T-helper 17 cell (primary cell): ENCODE measurements at regions not wholly inside any gene's neighbourhood (a gene's known extent, or its start where the extent isn't known, plus 50 kb on each side); places are given as distances from the start of the nearest gene placed in this dataset.

Experiments used
- ATAC-seq: fragments of 150-1000 bp; cut with Tn5 transposase; 2 replicates; pipeline ENCODE4 v1.10.0; 2021; ENCODE audit warnings: mild to moderate bottlenecking, moderate library complexity
- DNase-seq, 3 donors: peaks; one replicate each; pipeline versions ENCODE4 v3.0.0 to v3.0.0-alpha.2; 2020 to 2021
- H3K9me3 ChIP-seq: one replicate; pipeline ENCODE4 v1.7.0; 2013; ENCODE audit warnings: low read length, mild to moderate bottlenecking; ENCODE audit not compliant: control insufficient read depth, poor library complexity, severe bottlenecking
- H3K27ac Mint-ChIP-seq: one replicate; pipeline ENCODE4 v1.8.0; 2022; ENCODE audit warnings: mild to moderate bottlenecking, moderate library complexity, mixed read lengths
- H3K27me3 Mint-ChIP-seq: one replicate; pipeline ENCODE4 v1.8.0; 2022; ENCODE audit warnings: mixed read lengths
- H3K36me3 Mint-ChIP-seq: one replicate; pipeline ENCODE4 v1.8.0; 2022; ENCODE audit warnings: low read depth, mixed read lengths
- H3K4me1 Mint-ChIP-seq: one replicate; pipeline ENCODE4 v1.8.0; 2022; ENCODE audit warnings: mild to moderate bottlenecking, mixed read lengths
- H3K4me3 Mint-ChIP-seq: one replicate; pipeline ENCODE4 v1.8.0; 2022; ENCODE audit warnings: mild to moderate bottlenecking, moderate library complexity, mixed read lengths

- Mint-ChIP-seq H3K27ac (no peak overlapping the region), H3K27me3 (peaks cover 53% of the 10 kb centered on the region), H3K4me1 (peaks cover 6% of the 10 kb centered on the region), H3K4me3 (no peak overlapping the region), H3K36me3 (peaks cover 2% of the 10 kb centered on the region)
- H3K9me3 ChIP-seq = peaks cover 2% of the 10 kb centered on the region
- DNase-seq = no peak
- no peak for ATAC-seq
Observed at GRCh38 chr3:43874290-43874689, 183.6 kb downstream of the ABHD5 start.

GRCh38 chr3:43874731-43875130 is 184.0 kb downstream of the ABHD5 start:
- Mint-ChIP-seq H3K27ac (no peak overlapping the region), H3K4me3 (no peak overlapping the region), H3K27me3 (peaks cover 49% of the 10 kb centered on the region), H3K4me1 (peaks cover 6% of the 10 kb centered on the region), H3K36me3 (peaks cover 2% of the 10 kb centered on the region)
- ATAC-seq (no peak), DNase-seq (no peak)
- H3K9me3 ChIP-seq = no peaks in the 10 kb centered on the region

GRCh38 chr3:43876648-43877047 is 185.9 kb downstream of the ABHD5 start:
- Mint-ChIP-seq H3K36me3 (peaks cover 2% of the 10 kb centered on the region), H3K27ac (no peak overlapping the region), H3K27me3 (peaks cover 32% of the 10 kb centered on the region), H3K4me1 (peaks cover 6% of the 10 kb centered on the region), H3K4me3 (no peak overlapping the region)
- DNase-seq (no peak), ATAC-seq (no peak)
- H3K9me3 ChIP-seq = no peaks in the 10 kb centered on the region

GRCh38 chr3:43879166-43879565 is 188.4 kb downstream of the ABHD5 start:
- H3K4me3 Mint-ChIP-seq = no peak overlapping the region
- DNase-seq (no peak), ATAC-seq (no peak)
- H3K4me1 Mint-ChIP-seq = no peaks in the 10 kb centered on the region
- no peak overlapping the region for H3K27ac Mint-ChIP-seq
- H3K27me3 Mint-ChIP-seq = peaks cover 18% of the 10 kb centered on the region
- H3K9me3 ChIP-seq = no peaks in the 10 kb centered on the region
- peaks cover 2% of the 10 kb centered on the region for H3K36me3 Mint-ChIP-seq

- H3K4me3 Mint-ChIP-seq = no peak overlapping the region
- H3K27ac Mint-ChIP-seq = no peak overlapping the region
- H3K36me3 Mint-ChIP-seq = no peaks in the 10 kb centered on the region
- no peaks in the 10 kb centered on the region for H3K4me1 Mint-ChIP-seq
- ATAC-seq = no peak
- no peak for DNase-seq
- H3K27me3 Mint-ChIP-seq = peaks cover 31% of the 10 kb centered on the region
- no peaks in the 10 kb centered on the region for H3K9me3 ChIP-seq
Observed at GRCh38 chr3:43882976-43883680, 192.4 kb downstream of the ABHD5 start.

- peaks cover 33% of the 10 kb centered on the region for H3K27me3 Mint-ChIP-seq
- H3K9me3 ChIP-seq = no peaks in the 10 kb centered on the region
- H3K4me1 Mint-ChIP-seq = no peaks in the 10 kb centered on the region
- H3K27ac Mint-ChIP-seq = no peak overlapping the region
- DNase-seq (no peak), ATAC-seq (no peak)
- no peak overlapping the region for H3K4me3 Mint-ChIP-seq
- no peaks in the 10 kb centered on the region for H3K36me3 Mint-ChIP-seq
Observed at GRCh38 chr3:43883729-43884396, 193.1 kb downstream of the ABHD5 start.

- DNase-seq (no peak), ATAC-seq (no peak)
- peaks cover 35% of the 10 kb centered on the region for H3K27me3 Mint-ChIP-seq
- H3K4me3 Mint-ChIP-seq = no peak overlapping the region
- H3K36me3 Mint-ChIP-seq = no peaks in the 10 kb centered on the region
- H3K4me1 Mint-ChIP-seq = no peaks in the 10 kb centered on the region
- H3K9me3 ChIP-seq = no peaks in the 10 kb centered on the region
- no peak overlapping the region for H3K27ac Mint-ChIP-seq
Observed at GRCh38 chr3:43884581-43884980, 193.8 kb downstream of the ABHD5 start.

GRCh38 chr3:43885908-43886618 is 195.3 kb downstream of the ABHD5 start:
- no peaks in the 10 kb centered on the region for H3K9me3 ChIP-seq
- no peak overlapping the region for H3K27ac Mint-ChIP-seq
- no peak for ATAC-seq
- DNase-seq = no peak
- no peaks in the 10 kb centered on the region for H3K4me1 Mint-ChIP-seq
- H3K36me3 Mint-ChIP-seq = no peaks in the 10 kb centered on the region
- H3K27me3 Mint-ChIP-seq = peaks cover 45% of the 10 kb centered on the region
- no peak overlapping the region for H3K4me3 Mint-ChIP-seq

- Mint-ChIP-seq H3K4me3 (no peak overlapping the region), H3K27me3 (peaks cover 83% of the 10 kb centered on the region), H3K4me1 (peaks cover 9% of the 10 kb centered on the region), H3K36me3 (peaks cover 2% of the 10 kb centered on the region), H3K27ac (no peak overlapping the region)
- no peaks in the 10 kb centered on the region for H3K9me3 ChIP-seq
- no peak for DNase-seq
- no peak for ATAC-seq
Observed at GRCh38 chr3:43892061-43892460, 201.3 kb downstream of the ABHD5 start.

GRCh38 chr3:43892526-43892925 is 201.8 kb downstream of the ABHD5 start:
- Mint-ChIP-seq H3K27ac (no peak overlapping the region), H3K4me3 (no peak overlapping the region), H3K36me3 (peaks cover 2% of the 10 kb centered on the region), H3K4me1 (peaks cover 9% of the 10 kb centered on the region), H3K27me3 (peaks cover 84% of the 10 kb centered on the region)
- H3K9me3 ChIP-seq = no peaks in the 10 kb centered on the region
- DNase-seq = no peak
- ATAC-seq = no peak

- peaks cover 84% of the 10 kb centered on the region for H3K27me3 Mint-ChIP-seq
- no peak for ATAC-seq
- peaks cover 2% of the 10 kb centered on the region for H3K36me3 Mint-ChIP-seq
- H3K9me3 ChIP-seq = no peaks in the 10 kb centered on the region
- H3K4me3 Mint-ChIP-seq = peak overlapping the region; percentile 83
- DNase-seq = no peak
- peaks cover 9% of the 10 kb centered on the region for H3K4me1 Mint-ChIP-seq
- no peak overlapping the region for H3K27ac Mint-ChIP-seq
Observed at GRCh38 chr3:43893727-43894126, 203.0 kb downstream of the ABHD5 start.

GRCh38 chr3:43894176-43895049 is 203.7 kb downstream of the ABHD5 start:
- H3K9me3 ChIP-seq = no peaks in the 10 kb centered on the region
- Mint-ChIP-seq H3K27ac (no peak overlapping the region), H3K4me1 (peaks cover 9% of the 10 kb centered on the region), H3K36me3 (peaks cover 2% of the 10 kb centered on the region), H3K27me3 (peaks cover 81% of the 10 kb centered on the region), H3K4me3 (peak overlapping the region; percentile 83)
- DNase-seq = no peak
- peak; percentile 42 for ATAC-seq

- DNase-seq (no peak), ATAC-seq (no peak)
- H3K36me3 Mint-ChIP-seq = peaks cover 4% of the 10 kb centered on the region
- no peak overlapping the region for H3K27ac Mint-ChIP-seq
- H3K9me3 ChIP-seq = no peaks in the 10 kb centered on the region
- H3K27me3 Mint-ChIP-seq = peaks cover 69% of the 10 kb centered on the region
- peak overlapping the region; percentile 34 for H3K4me3 Mint-ChIP-seq
- H3K4me1 Mint-ChIP-seq = peaks cover 9% of the 10 kb centered on the region
Observed at GRCh38 chr3:43895573-43895972, 204.8 kb downstream of the ABHD5 start.
